ENCODE measurements at regions not wholly inside any gene's neighbourhood (a gene's known extent, or its start where the extent isn't known, plus 50 kb on each side); places are given as distances from the start of the nearest gene placed in this dataset.

- TF ChIP-seq CTCF (IDR thresholded peaks at IDR 0.05; ENCODE audit: insufficient read depth, low read length), result no peak
- no peak for TF ChIP-seq REST (IDR thresholded peaks at IDR 0.05; ENCODE audit: insufficient replicate concordance, low read depth)
- TF ChIP-seq POLR2AphosphoS5 (IDR thresholded peaks at IDR 0.05; ENCODE audit: low read depth), result no peak
- no peak for TF ChIP-seq SPI1 (IDR thresholded peaks at IDR 0.05; ENCODE audit: borderline replicate concordance, low read depth)
- no peak for TF ChIP-seq GABPA (IDR thresholded peaks at IDR 0.05; ENCODE audit: low read depth)
Measured at GRCh38 chr5:96260009-96260408, 173.0 kb downstream of the PCSK1 start.
